Esophagus muscularis mucosa (tissue), 3 donors: ENCODE measurements at regions not wholly inside any gene's neighbourhood (a gene's known extent, or its start where the extent isn't known, plus 50 kb on each side); places are given as distances from the start of the nearest gene placed in this dataset.

Source experiments
- CTCF ChIP-seq, 3 experiments: fragments of 200-600 bp in 2 of 3; fragments of 450-650 bp in 1 of 3; sonication (generic) in 2 of 3; IDR thresholded peaks; one replicate each; pipeline ENCODE4 v1.5.1; 2017 to 2019; ENCODE audit warnings: antibody characterized with exemption in 3 of 3, mild to moderate bottlenecking in 2 of 3, moderate library complexity in 1 of 3
- POLR2A ChIP-seq: fragments of 450-650 bp; IDR thresholded peaks from one replicate; pipeline ENCODE4 v1.6.1; 2017; ENCODE audit warnings: antibody characterized with exemption, moderate library complexity, mild to moderate bottlenecking, low read depth

DNA sequence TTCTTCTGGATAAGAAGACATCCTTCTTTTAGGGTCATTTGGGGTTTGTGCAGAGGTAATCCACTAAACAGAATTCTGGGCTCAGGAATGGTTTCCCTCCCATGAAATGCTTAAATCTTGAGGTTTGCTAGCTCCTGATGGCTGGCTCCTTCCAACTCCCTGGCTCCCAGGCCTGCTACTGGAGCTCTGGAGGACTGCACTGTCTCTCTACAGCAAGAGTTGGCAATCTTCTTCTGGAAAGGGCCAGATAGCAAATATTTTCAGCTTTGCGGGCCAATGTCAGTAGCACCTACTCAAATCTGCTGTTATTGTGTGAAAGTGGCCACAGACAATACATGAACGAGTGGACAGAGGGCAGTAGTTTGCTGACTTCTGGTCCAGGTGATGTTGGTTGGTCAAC lies 174.2 kb upstream of the CTBP2 start:
- TF ChIP-seq CTCF (IDR thresholded peaks at IDR 0.05), result no peak
- no peak for TF ChIP-seq POLR2A
